Sigmoid colon (tissue), 4 donors: ENCODE measurements at regions not wholly inside any gene's neighbourhood (a gene's known extent, or its start where the extent isn't known, plus 50 kb on each side); places are given as distances from the start of the nearest gene placed in this dataset.

Source experiments
- EP300 ChIP-seq, 4 donors: sonication (generic); formaldehyde crosslinking; IDR thresholded peaks; one replicate each; pipeline ENCODE4 v1.6.1; 2017; ENCODE audit warnings: antibody characterized with exemption in 4 of 4
- POLR2A ChIP-seq, 2 donors: fragments of 450-650 bp; IDR thresholded peaks; one replicate each; pipeline ENCODE4 v1.6.1; 2016; ENCODE audit warnings: antibody characterized with exemption in 2 of 2, mild to moderate bottlenecking in 2 of 2, moderate library complexity in 2 of 2
- POLR2AphosphoS5 ChIP-seq, 4 donors: sonication (generic); formaldehyde crosslinking; IDR thresholded peaks; one replicate each; pipeline ENCODE4 v1.6.1; 2017; ENCODE audit warnings: antibody characterized with exemption in 4 of 4

- TF ChIP-seq POLR2AphosphoS5 (IDR thresholded peaks at IDR 0.05) = no peak
- TF ChIP-seq POLR2A (IDR thresholded peaks at IDR 0.05) = no peak
- no peak for TF ChIP-seq EP300 (IDR thresholded peaks at IDR 0.05)
These were observed 431.9 kb upstream of the HS6ST1 start for GRCh38 chr2:128750328-128751165.
